Prostate gland (tissue), 2 donors: ENCODE measurements at regions not wholly inside any gene's neighbourhood (a gene's known extent, or its start where the extent isn't known, plus 50 kb on each side); places are given as distances from the start of the nearest gene placed in this dataset.

Experiments used
- DNase-seq: peaks from one replicate; pipeline ENCODE4 v3.0.0-alpha.2; 2019; ENCODE audit warnings: low spot score
- H3K27ac ChIP-seq, 2 donors: fragments of 200-600 bp; sonication (generic); 2 replicates each; pipeline ENCODE4 v1.5.1; 2017 to 2019
- H3K27me3 ChIP-seq: fragments of 200-600 bp; sonication (generic); replicated peaks from 2 replicates; pipeline ENCODE4 v1.5.1; 2019; ENCODE audit not compliant: insufficient read depth
- H3K36me3 ChIP-seq, 2 donors: fragments of 200-600 bp; sonication (generic); 1 replicate in 1 of 2; 2 replicates in 1 of 2; pipeline versions ENCODE4 v1.5.1 to v1.8.1; 2017 to 2019
- H3K4me1 ChIP-seq: fragments of 200-600 bp; sonication (generic); replicated peaks from 2 replicates; pipeline ENCODE4 v1.5.1; 2019
- H3K4me3 ChIP-seq, 2 donors: fragments of 200-600 bp; sonication (generic); 2 replicates each; pipeline ENCODE4 v1.5.1; 2017 to 2019
- H3K9me3 ChIP-seq: fragments of 200-600 bp; sonication (generic); 2 replicates; pipeline ENCODE4 v1.5.1; 2017
- CTCF ChIP-seq, 4 experiments: fragments of 200-600 bp in 2 of 4; fragments of 450-650 bp in 2 of 4; sonication (generic) in 2 of 4; IDR thresholded peaks; 1 replicate in 3 of 4; 2 replicates in 1 of 4; pipeline ENCODE4 v1.5.1; 2016 to 2019; ENCODE audit warnings: antibody characterized with exemption in 4 of 4, mild to moderate bottlenecking in 2 of 4, moderate library complexity in 2 of 4
- POLR2A ChIP-seq: fragments of 450-650 bp; IDR thresholded peaks from one replicate; pipeline ENCODE4 v1.6.1; 2016; ENCODE audit warnings: antibody characterized with exemption, mild to moderate bottlenecking
- POLR2AphosphoS5 ChIP-seq: sonication (generic); formaldehyde crosslinking; IDR thresholded peaks from one replicate; pipeline ENCODE4 v1.6.1; 2017; ENCODE audit warnings: antibody characterized with exemption
- whole genome bisulfite sequencing: methylation state at CpG from one replicate; pipeline ENCODE4 v1.1.5; 2018; 5-methylcytosine and 5-hydroxymethylcytosine counted together
- intact Hi-C: fragments of 100-400 bp; cut with DNase I; formaldehyde crosslinking; loops from one replicate; pipeline ENCODE4 v1.14.2; 2022

- no peaks in the 10 kb centered on the region for H3K36me3 ChIP-seq
- no peaks in the 10 kb centered on the region for H3K27me3 ChIP-seq
- DNase-seq = no peak
- H3K4me1 ChIP-seq = no peaks in the 10 kb centered on the region
- H3K4me3 ChIP-seq = no peak overlapping the region
- no peaks in the 10 kb centered on the region for H3K9me3 ChIP-seq
- no peak overlapping the region for H3K27ac ChIP-seq
- WGBS = 73% methylated on average over 5 of the region's 5 CpGs
- intact Hi-C loops = no loop called here
- no peak for TF ChIP-seq POLR2A
- TF ChIP-seq POLR2AphosphoS5 = no peak
- TF ChIP-seq CTCF (IDR thresholded peaks at IDR 0.05) = no peak
Observed at GRCh38 chr21:28072601-28073000, 920.1 kb downstream of the LTN1 start.

- TF ChIP-seq POLR2AphosphoS5 (no peak), POLR2A (no peak), CTCF (IDR thresholded peaks at IDR 0.05) (no peak)
- intact Hi-C loops = loop anchor here (10.0 kb wide), 1 partner anchor 265 kb away; no protein-coding TSS in a partner anchor
- Histone ChIP-seq H3K4me1 (no peaks in the 10 kb centered on the region), H3K36me3 (no peaks in the 10 kb centered on the region), H3K9me3 (no peaks in the 10 kb centered on the region), H3K27ac (no peak overlapping the region), H3K4me3 (no peak overlapping the region), H3K27me3 (no peaks in the 10 kb centered on the region)
- WGBS = 26% methylated on average over 6 of the region's 6 CpGs
- no peak for DNase-seq
Observed at GRCh38 chr21:28069450-28069923, 923.2 kb downstream of the LTN1 start.

GRCh38 chr21:28068455-28069358 lies 924.0 kb downstream of the LTN1 start:
- Histone ChIP-seq H3K9me3 (no peaks in the 10 kb centered on the region), H3K36me3 (no peaks in the 10 kb centered on the region), H3K4me3 (no peak overlapping the region), H3K4me1 (no peaks in the 10 kb centered on the region), H3K27me3 (no peaks in the 10 kb centered on the region), H3K27ac (no peak overlapping the region)
- intact Hi-C loops = loop anchor here (10.0 kb wide), 1 partner anchor 266 kb away; no protein-coding TSS in a partner anchor
- no peak for TF ChIP-seq CTCF (IDR thresholded peaks at IDR 0.05)
- no peak for TF ChIP-seq POLR2AphosphoS5
- no peak for TF ChIP-seq POLR2A
- no peak for DNase-seq
- 39% methylated on average over 4 of the region's 4 CpGs for WGBS

GRCh38 chr21:28066596-28067387 lies 925.9 kb downstream of the LTN1 start:
- TF ChIP-seq CTCF (IDR thresholded peaks at IDR 0.05) (no peak), POLR2AphosphoS5 (no peak), POLR2A (no peak)
- 91% methylated on average over 7 of the region's 7 CpGs for WGBS

More at GRCh38 chr21:28066596-28067387, 925.9 kb downstream of the LTN1 start:
- intact Hi-C loops = loop anchor here (10.0 kb wide), 1 partner anchor 268 kb away; no protein-coding TSS in a partner anchor
- no peak overlapping the region for H3K4me3 ChIP-seq
- no peak for DNase-seq
- H3K27ac ChIP-seq = no peak overlapping the region
- no peaks in the 10 kb centered on the region for H3K4me1 ChIP-seq
- no peaks in the 10 kb centered on the region for H3K36me3 ChIP-seq
- no peaks in the 10 kb centered on the region for H3K9me3 ChIP-seq
- no peaks in the 10 kb centered on the region for H3K27me3 ChIP-seq
